H1 (cell line): ENCODE measurements at regions not wholly inside any gene's neighbourhood (a gene's known extent, or its start where the extent isn't known, plus 50 kb on each side); places are given as distances from the start of the nearest gene placed in this dataset.

Source experiments
- CTCF ChIA-PET: fragments of 300-600 bp; sonication (Branson Sonifier 250); formaldehyde crosslinking; loops from one replicate; lab custom pipeline; 2021; ENCODE audit not compliant: partially characterized antibody; lab: Charles Lee
- POLR2A ChIA-PET: fragments of 300-600 bp; sonication (Branson Sonifier 250); formaldehyde crosslinking; loops from one replicate; lab custom pipeline; 2021; ENCODE audit warnings: inconsistent platforms; ENCODE audit not compliant: partially characterized antibody; lab: Charles Lee
- DNase-seq, 2 experiments: peaks; one replicate each; pipeline versions ENCODE4 v3.0.0 to v3.0.0-alpha.2; 2010 to 2022; ENCODE audit warnings: low spot score in 2 of 2, low read depth in 1 of 2, mixed read lengths in 1 of 2
- FAIRE-seq: peaks from 2 replicates; lab custom pipeline; 2011; peaks lifted over from hg19 to GRCh38; lab: Jason Lieb, UNC
- H2AFZ ChIP-seq: 2 replicates; pipeline ENCODE4 v1.8.1; 2012; ENCODE audit warnings: low read length, inconsistent platforms
- H2AK5ac ChIP-seq: 2 replicates; pipeline ENCODE4 v1.6.1; 2013; ENCODE audit warnings: low read depth, low read length
- H2BK120ac ChIP-seq: replicated peaks from 2 replicates; pipeline ENCODE3; 2013; ENCODE audit warnings: low read depth, low read length, inconsistent platforms
- H2BK12ac ChIP-seq: 2 replicates; pipeline ENCODE4 v1.6.1; 2013; ENCODE audit warnings: low read depth, low read length
- H2BK15ac ChIP-seq: 2 replicates; pipeline ENCODE4 v1.6.1; 2013; ENCODE audit warnings: low read length
- H2BK20ac ChIP-seq: 2 replicates; pipeline ENCODE4 v1.6.1; 2013; ENCODE audit warnings: low read length
- H2BK5ac ChIP-seq: 2 replicates; pipeline ENCODE4 v1.6.1; 2013; ENCODE audit warnings: low read depth, low read length
- H3K14ac ChIP-seq: 2 replicates; pipeline ENCODE4 v1.6.1; 2013; ENCODE audit warnings: inconsistent platforms; ENCODE audit not compliant: insufficient read length
- H3K18ac ChIP-seq: 2 replicates; pipeline ENCODE4 v1.6.1; 2013; ENCODE audit warnings: low read length; ENCODE audit errors: extremely low read depth
- H3K23ac ChIP-seq: 2 replicates; pipeline ENCODE4 v1.6.1; 2013; ENCODE audit warnings: inconsistent platforms; ENCODE audit not compliant: insufficient read length
- H3K23me2 ChIP-seq: 2 replicates; pipeline ENCODE4 v1.6.1; 2013; ENCODE audit warnings: low read depth, low read length
- H3K27ac ChIP-seq: 2 replicates; pipeline ENCODE4 v1.6.1; 2011; ENCODE audit warnings: low read depth, low read length, inconsistent platforms
- H3K27me3 ChIP-seq, 4 experiments: replicated peaks in 1 of 4; 1 replicate in 1 of 4; 2 replicates in 3 of 4; pipeline versions ENCODE4 v1.6.1 to v1.8.1; 2011 to 2013; ENCODE audit warnings: low read length in 3 of 4, mild to moderate bottlenecking in 3 of 4, inconsistent platforms in 2 of 4, mixed read lengths in 2 of 4, moderate library complexity in 1 of 4; ENCODE audit not compliant: control insufficient read depth in 3 of 4, insufficient read depth in 3 of 4; ENCODE audit errors: extremely low read depth in 1 of 4
- H3K36me3 ChIP-seq, 4 experiments: 2 replicates each; pipeline versions ENCODE4 v1.6.1 to v1.8.1; 2011 to 2013; ENCODE audit warnings: mild to moderate bottlenecking in 4 of 4, low read length in 3 of 4, moderate library complexity in 2 of 4, control low read depth in 1 of 4, inconsistent platforms in 1 of 4; ENCODE audit not compliant: insufficient read depth in 4 of 4, control insufficient read depth in 2 of 4
- H3K4ac ChIP-seq: replicated peaks from 2 replicates; pipeline ENCODE3; 2013; ENCODE audit warnings: low read length, low read depth, mixed read lengths, inconsistent platforms; ENCODE audit not compliant: insufficient read length
- H3K4me1 ChIP-seq, 4 experiments: replicated peaks in 1 of 4; 1 replicate in 1 of 4; 2 replicates in 3 of 4; pipeline versions ENCODE4 v1.6.1 to v1.8.1; 2011 to 2013; ENCODE audit warnings: low read length in 3 of 4, inconsistent platforms in 2 of 4, mixed read lengths in 1 of 4; ENCODE audit not compliant: insufficient read depth in 4 of 4, control insufficient read depth in 3 of 4
- H3K4me2 ChIP-seq, 2 experiments: 2 replicates each; pipeline versions ENCODE4 v1.6.1 to v1.8.1; 2011 to 2013; ENCODE audit warnings: low read depth in 2 of 2, low read length in 2 of 2, control low read depth in 1 of 2, inconsistent platforms in 1 of 2, mild to moderate bottlenecking in 1 of 2; ENCODE audit not compliant: insufficient read depth in 1 of 2
- H3K4me3 ChIP-seq, 4 experiments: fragments of 200-600, 300-600 bp in 1 of 4; sonication (generic), shearing (Covaris generic), sonication (Bioruptor Twin) in 1 of 4; 2 replicates each; pipeline versions ENCODE4 v1.5.1 to v1.8.1; 2011 to 2016; ENCODE audit warnings: low read length in 4 of 4, low read depth in 3 of 4, control low read depth in 2 of 4, inconsistent platforms in 2 of 4, mild to moderate bottlenecking in 2 of 4, mixed read lengths in 1 of 4, moderate library complexity in 1 of 4; ENCODE audit not compliant: insufficient read depth in 2 of 4; ENCODE audit errors: extremely low read depth in 1 of 4
- H3K56ac ChIP-seq: replicated peaks from 2 replicates; pipeline ENCODE3; 2013; ENCODE audit warnings: low read depth, mild to moderate bottlenecking, mixed read lengths, low read length, inconsistent platforms; ENCODE audit not compliant: insufficient read length
- H3K79me1 ChIP-seq: 2 replicates; pipeline ENCODE4 v1.6.1; 2013; ENCODE audit warnings: low read depth, low read length, control low read depth
- H3K79me2 ChIP-seq, 2 experiments: 2 replicates each; pipeline versions ENCODE4 v1.6.1 to v1.8.1; 2012 to 2013; ENCODE audit warnings: low read length in 2 of 2, mild to moderate bottlenecking in 2 of 2, inconsistent platforms in 1 of 2; ENCODE audit not compliant: insufficient read depth in 2 of 2, control insufficient read depth in 1 of 2
- H3K9ac ChIP-seq, 4 experiments: replicated peaks in 1 of 4; 1 replicate in 1 of 4; 2 replicates in 3 of 4; pipeline versions ENCODE4 v1.6.1 to v1.8.1; 2011 to 2013; ENCODE audit warnings: low read depth in 3 of 4, low read length in 3 of 4, control low read depth in 2 of 4, mild to moderate bottlenecking in 2 of 4, moderate library complexity in 2 of 4, inconsistent platforms in 1 of 4; ENCODE audit errors: extremely low read depth in 1 of 4
- H3K9me3 ChIP-seq, 2 experiments: 2 replicates each; pipeline versions ENCODE4 v1.6.1 to v1.8.1; 2012 to 2013; ENCODE audit warnings: mild to moderate bottlenecking in 2 of 2, moderate library complexity in 2 of 2, control low read depth in 1 of 2, inconsistent platforms in 1 of 2, low read depth in 1 of 2, low read length in 1 of 2, mixed read lengths in 1 of 2; ENCODE audit not compliant: insufficient read depth in 2 of 2
- H4K20me1 ChIP-seq, 2 experiments: replicated peaks in 1 of 2; 2 replicates each; pipeline versions ENCODE3 to v1.8.1; 2011 to 2013; ENCODE audit warnings: inconsistent platforms in 2 of 2, low read length in 2 of 2, mild to moderate bottlenecking in 1 of 2; ENCODE audit not compliant: insufficient read depth in 2 of 2, control insufficient read depth in 1 of 2
- H4K5ac ChIP-seq: 2 replicates; pipeline ENCODE4 v1.6.1; 2013; ENCODE audit warnings: low read length, low read depth, mixed read lengths, inconsistent platforms; ENCODE audit not compliant: insufficient read length
- H4K8ac ChIP-seq: 2 replicates; pipeline ENCODE4 v1.8.0; 2013; ENCODE audit warnings: mild to moderate bottlenecking, moderate library complexity, low read length, inconsistent platforms; ENCODE audit not compliant: insufficient read depth; ENCODE audit errors: extremely low read depth
- H4K91ac ChIP-seq: replicated peaks from 2 replicates; pipeline ENCODE3; 2013; ENCODE audit warnings: low read length, mixed read lengths, inconsistent platforms; ENCODE audit not compliant: insufficient read length
- CTBP2 ChIP-seq: IDR thresholded peaks from 2 replicates; pipeline ENCODE4 v1.7.0; 2011; ENCODE audit warnings: borderline replicate concordance, mild to moderate bottlenecking, moderate library complexity, mixed read lengths, low read length; ENCODE audit not compliant: insufficient read depth, insufficient read length
- MAX ChIP-seq: IDR thresholded peaks from 2 replicates; pipeline ENCODE4 v1.6.1; 2012; ENCODE audit warnings: inconsistent platforms
- SIX5 ChIP-seq: IDR thresholded peaks from 2 replicates; pipeline ENCODE4 v1.6.1; 2011; ENCODE audit warnings: mild to moderate bottlenecking, low read depth, low read length
- SP4 ChIP-seq: IDR thresholded peaks from 2 replicates; pipeline ENCODE4 v1.6.1; 2012; ENCODE audit warnings: low read length, inconsistent platforms
- WGBS, 2 experiments: shearing (Covaris generic) in 1 of 2; methylation state at CpG; one replicate each; pipeline versions ENCODE4 v1.1.6 to v1.1.7; 2013 to 2015; ENCODE audit warnings: low lambda C conversion rate in 2 of 2, mixed read lengths in 2 of 2, inconsistent platforms in 1 of 2, low coverage in 1 of 2, missing lambda C conversion rate in 1 of 2; ENCODE audit not compliant: insufficient replicate concordance in 2 of 2, insufficient coverage in 1 of 2, insufficient read length in 1 of 2; ENCODE audit errors: extremely low coverage in 1 of 2, missing lambda C conversion rate in 1 of 2; 5-methylcytosine and 5-hydroxymethylcytosine counted together

- H4K5ac ChIP-seq: no peak overlapping the region
- FAIRE-seq: no peak
- no peak overlapping the region for H2AFZ ChIP-seq
- H4K91ac ChIP-seq: no peak overlapping the region
- no peak overlapping the region for H3K27ac ChIP-seq
- H2AK5ac ChIP-seq: no peak overlapping the region
- no peak overlapping the region for H4K8ac ChIP-seq
- no peak overlapping the region for H2BK5ac ChIP-seq
- H3K27me3 ChIP-seq: no peaks in the 10 kb centered on the region
- no peak overlapping the region for H2BK120ac ChIP-seq
- TF ChIP-seq CTBP2: no peak
- no peak for TF ChIP-seq SIX5
- TF ChIP-seq SP4: no peak
- TF ChIP-seq MAX: no peak
- H3K56ac ChIP-seq: no peak overlapping the region
- H3K9me3 ChIP-seq: no peaks in the 10 kb centered on the region
- H3K36me3 ChIP-seq: no peaks in the 10 kb centered on the region
- no peak overlapping the region for H2BK12ac ChIP-seq
- no peak overlapping the region for H3K4me3 ChIP-seq
- no peak overlapping the region for H3K4ac ChIP-seq
- H3K9ac ChIP-seq: no peak overlapping the region
- H3K79me1 ChIP-seq: no peaks in the 10 kb centered on the region
- 98% methylated on average over 5 of the region's 5 CpGs; no CpG with 5 or more reads in 1 of the 2 experiments for WGBS, 2 experiments
- no peaks in the 10 kb centered on the region for H3K4me1 ChIP-seq
- no peaks in the 10 kb centered on the region for H3K23me2 ChIP-seq
- ChIA-PET POLR2A (no interaction called here), CTCF (no interaction called here)
- H3K23ac ChIP-seq: no peak overlapping the region
- no peak overlapping the region for H2BK20ac ChIP-seq
- no peak for DNase-seq
- no peaks in the 10 kb centered on the region for H3K79me2 ChIP-seq
- H2BK15ac ChIP-seq: no peak overlapping the region
- no peak overlapping the region for H3K18ac ChIP-seq
- no peak overlapping the region for H3K4me2 ChIP-seq
- H4K20me1 ChIP-seq: no peaks in the 10 kb centered on the region
- H3K14ac ChIP-seq: no peak overlapping the region
Observed at GRCh38 chr4:10278071-10278470, 161.5 kb upstream of the WDR1 start.
